GM13977 (cell line): ENCODE measurements at regions not wholly inside any gene's neighbourhood (a gene's known extent, or its start where the extent isn't known, plus 50 kb on each side); places are given as distances from the start of the nearest gene placed in this dataset.

Source experiments
- DNase-seq: peaks from one replicate; pipeline ENCODE4 v3.0.0; 2012; ENCODE audit warnings: low spot score
- CTCF ChIP-seq: IDR thresholded peaks from 2 replicates; pipeline ENCODE4 v1.5.1; 2012; ENCODE audit warnings: mild to moderate bottlenecking, control low read depth; ENCODE audit not compliant: insufficient read depth; ENCODE audit errors: extremely low read depth, missing control alignments
- in situ Hi-C: fragments of 300-500 bp; cut with MboI; formaldehyde crosslinking; loops from one replicate; pipeline ENCODE4 v1.12.0; 2022; ENCODE audit warnings: low sequenced_read_pairs, low pct_unique_long_range_greater_than_20kb, mixed read lengths, inconsistent platforms; ENCODE audit not compliant: unreplicated experiment

- in situ Hi-C loops, result no loop called here
- no peak for DNase-seq
Observed at GRCh38 chr5:145680767-145681166, 154.4 kb downstream of the PRELID2 start.

GRCh38 chr5:145680169-145680568 is 155.0 kb downstream of the PRELID2 start:
- no peak for DNase-seq
- in situ Hi-C loops, result no loop called here
- TF ChIP-seq CTCF, result peak; percentile 32

More at GRCh38 chr5:145680767-145681166, 154.4 kb downstream of the PRELID2 start:
- TF ChIP-seq CTCF, result no peak

GRCh38 chr5:145678255-145678654 is 156.9 kb downstream of the PRELID2 start:
- DNase-seq, result no peak
- TF ChIP-seq CTCF, result no peak
- in situ Hi-C loops, result no loop called here

- TF ChIP-seq CTCF, result no peak
- no peak for DNase-seq
- in situ Hi-C loops, result no loop called here
Observed at GRCh38 chr5:145673786-145674185, 161.4 kb downstream of the PRELID2 start.

GRCh38 chr5:145668714-145669113 is 166.4 kb downstream of the PRELID2 start:
- DNase-seq, result no peak
- no peak for TF ChIP-seq CTCF
- in situ Hi-C loops, result no loop called here

GRCh38 chr5:145667742-145668141 is 167.4 kb downstream of the PRELID2 start:
- in situ Hi-C loops, result no loop called here
- DNase-seq, result no peak
- TF ChIP-seq CTCF, result no peak

- in situ Hi-C loops, result no loop called here
- DNase-seq, result no peak
- TF ChIP-seq CTCF, result no peak
Observed at GRCh38 chr5:145666591-145666990, 168.6 kb downstream of the PRELID2 start.
